H9 (cell line): ENCODE measurements at regions not wholly inside any gene's neighbourhood (a gene's known extent, or its start where the extent isn't known, plus 50 kb on each side); places are given as distances from the start of the nearest gene placed in this dataset.

ENCODE experiments used
- DNase-seq: peaks from one replicate; pipeline ENCODE4 v3.0.0-alpha.2; 2017
- H2AFZ ChIP-seq: one replicate; pipeline ENCODE4 v1.6.1; 2013; ENCODE audit warnings: mild to moderate bottlenecking, low read length, control low read depth, moderate library complexity
- H2AK5ac ChIP-seq: 2 replicates; pipeline ENCODE4 v1.6.1; 2013; ENCODE audit warnings: low read length, control low read depth, mixed read lengths; ENCODE audit not compliant: insufficient read length
- H2BK120ac ChIP-seq: one replicate; pipeline ENCODE4 v1.6.1; 2013; ENCODE audit warnings: low read depth, mild to moderate bottlenecking, low read length, control low read depth, inconsistent platforms; ENCODE audit not compliant: poor library complexity, severe bottlenecking
- H2BK12ac ChIP-seq: 2 replicates; pipeline ENCODE4 v1.6.1; 2013; ENCODE audit warnings: low read length, control low read depth, mixed read lengths, low read depth; ENCODE audit not compliant: insufficient read length
- H2BK15ac ChIP-seq: 2 replicates; pipeline ENCODE4 v1.6.1; 2013; ENCODE audit warnings: low read depth, low read length, control low read depth
- H2BK20ac ChIP-seq: one replicate; pipeline ENCODE4 v1.6.1; 2013; ENCODE audit warnings: low read depth, mild to moderate bottlenecking, low read length, control low read depth, inconsistent platforms; ENCODE audit not compliant: poor library complexity, severe bottlenecking
- H2BK5ac ChIP-seq: 2 replicates; pipeline ENCODE4 v1.6.1; 2013; ENCODE audit warnings: low read length, control low read depth, mixed read lengths; ENCODE audit not compliant: insufficient read length
- H3K14ac ChIP-seq: 2 replicates; pipeline ENCODE4 v1.6.1; 2013; ENCODE audit warnings: low read length, control low read depth; ENCODE audit not compliant: insufficient read depth
- H3K18ac ChIP-seq: 2 replicates; pipeline ENCODE4 v1.6.1; 2013; ENCODE audit warnings: low read depth, mild to moderate bottlenecking, mixed read lengths, low read length, control low read depth; ENCODE audit not compliant: insufficient read length
- H3K23ac ChIP-seq: 2 replicates; pipeline ENCODE4 v1.6.1; 2013; ENCODE audit warnings: low read length, control low read depth, mixed read lengths, low read depth; ENCODE audit not compliant: insufficient read length
- H3K23me2 ChIP-seq: 2 replicates; pipeline ENCODE4 v1.6.1; 2013; ENCODE audit warnings: low read depth, mild to moderate bottlenecking, mixed read lengths, low read length, control low read depth; ENCODE audit not compliant: insufficient read length, poor library complexity, severe bottlenecking
- H3K27ac ChIP-seq: 2 replicates; pipeline ENCODE4 v1.5.1; 2013; ENCODE audit warnings: low read length, control low read depth, mixed read lengths, low read depth; ENCODE audit not compliant: insufficient read length
- H3K27me3 ChIP-seq: 2 replicates; pipeline ENCODE4 v1.6.1; 2013; ENCODE audit warnings: low read length, control low read depth, inconsistent platforms; ENCODE audit not compliant: insufficient read depth
- H3K4ac ChIP-seq: 2 replicates; pipeline ENCODE4 v1.6.1; 2013; ENCODE audit warnings: low read depth, mild to moderate bottlenecking, control low read depth, inconsistent platforms, low read length, moderate library complexity
- H3K4me1 ChIP-seq: 2 replicates; pipeline ENCODE4 v1.6.1; 2013; ENCODE audit warnings: low read length, control low read depth, inconsistent platforms; ENCODE audit not compliant: insufficient read depth
- H3K4me2 ChIP-seq: 2 replicates; pipeline ENCODE4 v1.6.1; 2013; ENCODE audit warnings: low read length, control low read depth, mixed read lengths; ENCODE audit not compliant: insufficient read length, insufficient read depth
- H3K56ac ChIP-seq: 2 replicates; pipeline ENCODE4 v1.6.1; 2013; ENCODE audit warnings: low read depth, mild to moderate bottlenecking, mixed read lengths, low read length, control low read depth; ENCODE audit not compliant: insufficient read length
- H3K79me1 ChIP-seq: 2 replicates; pipeline ENCODE4 v1.6.1; 2013; ENCODE audit warnings: low read depth, mild to moderate bottlenecking, moderate library complexity, low read length, control low read depth, inconsistent platforms; ENCODE audit not compliant: insufficient read depth, poor library complexity, severe bottlenecking
- H3K79me2 ChIP-seq: 2 replicates; pipeline ENCODE4 v1.6.1; 2013; ENCODE audit warnings: low read length, control low read depth, inconsistent platforms; ENCODE audit not compliant: insufficient read depth
- H3K9ac ChIP-seq: 2 replicates; pipeline ENCODE4 v1.6.1; 2013; ENCODE audit warnings: low read length, control low read depth, mixed read lengths; ENCODE audit not compliant: insufficient read length; ENCODE audit errors: extremely low read depth
- H3K9me3 ChIP-seq: one replicate; pipeline ENCODE4 v1.6.1; 2013; ENCODE audit warnings: low read depth, low read length, inconsistent platforms; ENCODE audit not compliant: control insufficient read depth
- H3T11ph ChIP-seq: one replicate; pipeline ENCODE4 v1.6.1; 2013; ENCODE audit warnings: mild to moderate bottlenecking, low read length, control low read depth, inconsistent platforms
- H4K20me1 ChIP-seq: one replicate; pipeline ENCODE4 v1.6.1; 2013; ENCODE audit not compliant: control insufficient read depth, insufficient read length, insufficient read depth
- H4K5ac ChIP-seq: 2 replicates; pipeline ENCODE4 v1.6.1; 2013; ENCODE audit warnings: low read depth, mild to moderate bottlenecking, mixed read lengths, low read length, control low read depth; ENCODE audit not compliant: insufficient read length
- H4K8ac ChIP-seq: replicated peaks from 2 replicates; pipeline ENCODE4 v1.6.1; 2013; ENCODE audit warnings: low read length, control low read depth, mixed read lengths, low read depth; ENCODE audit not compliant: insufficient read length
- H4K91ac ChIP-seq: 2 replicates; pipeline ENCODE4 v1.6.1; 2013; ENCODE audit warnings: low read depth, mild to moderate bottlenecking, moderate library complexity, mixed read lengths, low read length, control low read depth; ENCODE audit not compliant: insufficient read length
- H3K27ac Mint-ChIP-seq, 3 experiments: 2 replicates in 2 of 3; 3 replicates in 1 of 3; pipeline ENCODE4 v1.8.0; 2020 to 2021; ENCODE audit warnings: mixed read lengths in 3 of 3, mild to moderate bottlenecking in 1 of 3, moderate library complexity in 1 of 3
- H3K27me3 Mint-ChIP-seq: 2 replicates; pipeline ENCODE4 v1.8.0; 2021; ENCODE audit warnings: low read depth, mild to moderate bottlenecking, moderate library complexity, mixed read lengths
- H3K36me3 Mint-ChIP-seq, 3 experiments: 2 replicates in 2 of 3; 3 replicates in 1 of 3; pipeline ENCODE4 v1.8.0; 2020 to 2021; ENCODE audit warnings: low read depth in 3 of 3, mixed read lengths in 3 of 3; ENCODE audit not compliant: insufficient read depth in 1 of 3
- H3K4me1 Mint-ChIP-seq, 2 experiments: 2 replicates each; pipeline ENCODE4 v1.8.0; 2020; ENCODE audit warnings: mixed read lengths in 2 of 2
- H3K4me3 Mint-ChIP-seq, 2 experiments: 2 replicates in 1 of 2; 3 replicates in 1 of 2; pipeline ENCODE4 v1.8.0; 2020 to 2021; ENCODE audit warnings: mild to moderate bottlenecking in 2 of 2, mixed read lengths in 2 of 2, moderate library complexity in 1 of 2
- H3K9me3 Mint-ChIP-seq, 2 experiments: 2 replicates in 1 of 2; 3 replicates in 1 of 2; pipeline ENCODE4 v1.8.0; 2020; ENCODE audit warnings: mild to moderate bottlenecking in 2 of 2, mixed read lengths in 2 of 2, moderate library complexity in 1 of 2
- CTCF ChIP-seq: fragments of 200-600 bp; sonication (generic); conservative IDR thresholded peaks from 3 replicates; pipeline ENCODE4 v1.8.0; 2021; ENCODE audit warnings: antibody characterized with exemption, mild to moderate bottlenecking

- no peaks in the 10 kb centered on the region for H3K23me2 ChIP-seq
- H3K4me1 ChIP-seq = peaks cover 15% of the 10 kb centered on the region; the same call in 1 of the 2 replicates
- H3K27ac ChIP-seq = no peak overlapping the region
- H2BK5ac ChIP-seq = no peak overlapping the region
- peak overlapping the region in 2 of 3 experiments; percentile 71 to 72; a peak in 3 of 7 replicates for H3K27ac Mint-ChIP-seq
- no peaks in the 10 kb centered on the region for H3K9me3 ChIP-seq
- H2BK120ac ChIP-seq = no peak overlapping the region
- TF ChIP-seq CTCF = no peak
- no peak overlapping the region for H4K5ac ChIP-seq
- no peaks in the 10 kb centered on the region for H3K9me3 Mint-ChIP-seq
- no peak overlapping the region for H3K56ac ChIP-seq
- H2BK12ac ChIP-seq = no peak overlapping the region
- H4K91ac ChIP-seq = no peak overlapping the region
- no peak overlapping the region for H2BK15ac ChIP-seq
- no peak overlapping the region for H4K8ac ChIP-seq
- H3K4me1 Mint-ChIP-seq = peaks cover 50 to 57% of the 10 kb centered on the region in 2 experiments
- no peaks in the 10 kb centered on the region for H3K36me3 Mint-ChIP-seq
- no peaks in the 10 kb centered on the region for H3K79me2 ChIP-seq
- H3K79me1 ChIP-seq = no peaks in the 10 kb centered on the region
- H3K4me3 Mint-ChIP-seq = no peak overlapping the region
- no peak overlapping the region for H2BK20ac ChIP-seq
- H3K4ac ChIP-seq = no peak overlapping the region
- no peak overlapping the region; the same call in 1 of the 2 replicates for H3K14ac ChIP-seq
- H3K27me3 ChIP-seq = no peaks in the 10 kb centered on the region
- no peak overlapping the region for H3K9ac ChIP-seq
- H3K4me2 ChIP-seq = no peak overlapping the region
- no peak overlapping the region for H3T11ph ChIP-seq
- DNase-seq = no peak
- no peak overlapping the region for H3K18ac ChIP-seq
- no peaks in the 10 kb centered on the region for H3K27me3 Mint-ChIP-seq
- H2AK5ac ChIP-seq = no peak overlapping the region
- no peak overlapping the region for H3K23ac ChIP-seq
- H2AFZ ChIP-seq = no peak overlapping the region
- no peaks in the 10 kb centered on the region for H4K20me1 ChIP-seq
These were observed 168.0 kb upstream of the ID4 start for GRCh38 chr6:19669206-19669605.
